SK-N-MC (cell line): ENCODE measurements at regions not wholly inside any gene's neighbourhood (a gene's known extent, or its start where the extent isn't known, plus 50 kb on each side); places are given as distances from the start of the nearest gene placed in this dataset.

Source experiments
- EZH2 ChIP-seq: fragments of 200-600 bp; sonication (generic); IDR thresholded peaks from one replicate; pipeline ENCODE4 v1.6.1; 2017; ENCODE audit warnings: antibody characterized with exemption
- POLR2AphosphoS5 ChIP-seq: IDR thresholded peaks from 2 replicates; pipeline ENCODE4 v1.6.1; 2012; ENCODE audit warnings: mild to moderate bottlenecking, low read depth, low read length, borderline replicate concordance

- TF ChIP-seq POLR2AphosphoS5, result no peak
- no peak for TF ChIP-seq EZH2
These were observed 138.9 kb downstream of the PROX1 start for GRCh38 chr1:214126697-214127146.
